HG03469 (cell line): ENCODE measurements at regions not wholly inside any gene's neighbourhood (a gene's known extent, or its start where the extent isn't known, plus 50 kb on each side); places are given as distances from the start of the nearest gene placed in this dataset.
"Not testable (repeated sequence)": the region's sequence is repeated elsewhere in the genome, so short reads cannot be mapped to it uniquely, and the experiment has no call there.

ENCODE experiments used
- ATAC-seq: cut with Tn5 transposase; IDR thresholded peaks from one replicate; pipeline ENCODE4 v1.9.1; 2021; ENCODE audit warnings: mild to moderate bottlenecking, moderate library complexity, moderate number of reproducible peaks; ENCODE audit not compliant: unreplicated experiment

- no peak for ATAC-seq
Measured at GRCh38 chr4:164540987-164541386, 212.9 kb upstream of the SMIM31 start.

- no peak for ATAC-seq
Measured at GRCh38 chr4:164542431-164542830, 211.5 kb upstream of the SMIM31 start.

GRCh38 chr4:164550989-164551712, 202.8 kb upstream of the SMIM31 start:
- no peak for ATAC-seq

- no peak for ATAC-seq
Measured at GRCh38 chr4:164551713-164552040, 202.3 kb upstream of the SMIM31 start.

- no peak for ATAC-seq
Measured at GRCh38 chr4:164571593-164572390, 182.1 kb upstream of the SMIM31 start.

GRCh38 chr4:164572877-164573279, 181.1 kb upstream of the SMIM31 start:
- no peak for ATAC-seq

GRCh38 chr4:164575861-164576260, 178.1 kb upstream of the SMIM31 start:
- no peak for ATAC-seq

GRCh38 chr4:164579270-164579942, 174.5 kb upstream of the SMIM31 start:
- no peak for ATAC-seq

- ATAC-seq = no peak
Measured at GRCh38 chr4:164591666-164592065, 162.3 kb upstream of the SMIM31 start.

- ATAC-seq = no peak
Measured at GRCh38 chr4:164595751-164596150, 158.2 kb upstream of the SMIM31 start.

- ATAC-seq = no peak
Measured at GRCh38 chr4:164596318-164596878, 157.5 kb upstream of the SMIM31 start.

- no peak for ATAC-seq
Measured at GRCh38 chr4:164596927-164597326, 157.0 kb upstream of the SMIM31 start.

GRCh38 chr4:164601653-164602052, 152.3 kb upstream of the SMIM31 start:
- ATAC-seq = no peak

- not testable (repeated sequence) for ATAC-seq
Measured at GRCh38 chr4:164605791-164606190, 148.1 kb upstream of the SMIM31 start.

- ATAC-seq = peak; percentile 98
Measured at GRCh38 chr4:164606478-164606877, 147.5 kb upstream of the SMIM31 start.

- ATAC-seq = no peak
Measured at GRCh38 chr4:164613256-164613655, 140.7 kb upstream of the SMIM31 start.

GRCh38 chr4:164613792-164614191, 140.1 kb upstream of the SMIM31 start:
- ATAC-seq = no peak

GRCh38 chr4:164614329-164614728, 139.6 kb upstream of the SMIM31 start:
- no peak for ATAC-seq

GRCh38 chr4:164614999-164615398, 138.9 kb upstream of the SMIM31 start:
- no peak for ATAC-seq

- ATAC-seq = no peak
Measured at GRCh38 chr4:164615964-164616363, 138.0 kb upstream of the SMIM31 start.

GRCh38 chr4:164616961-164617360, 137.0 kb upstream of the SMIM31 start:
- no peak for ATAC-seq
